Brain microvascular endothelial cell (primary cell): ENCODE measurements at regions not wholly inside any gene's neighbourhood (a gene's known extent, or its start where the extent isn't known, plus 50 kb on each side); places are given as distances from the start of the nearest gene placed in this dataset.
A peak's percentile ranks its signal among the peaks of the same experiment; 100 is the strongest.

Experiments used
- DNase-seq: peaks from one replicate; pipeline ENCODE4 v3.0.0-alpha.2; 2020
- H3K27ac ChIP-seq: fragments of 250-450 bp; sonication (Bioruptor Pico); 2 replicates; pipeline ENCODE4 v1.5.1; 2020; ENCODE audit warnings: mild to moderate bottlenecking, moderate library complexity
- H3K27me3 ChIP-seq: fragments of 250-450 bp; sonication (Bioruptor Pico); replicated peaks from 2 replicates; pipeline ENCODE4 v1.5.1; 2020; ENCODE audit warnings: mild to moderate bottlenecking
- H3K36me3 ChIP-seq: fragments of 250-450 bp; sonication (Bioruptor Pico); replicated peaks from 2 replicates; pipeline ENCODE4 v1.5.1; 2020; ENCODE audit warnings: mild to moderate bottlenecking
- H3K4me3 ChIP-seq: 2 replicates; pipeline ENCODE4 v1.5.1; 2011; ENCODE audit warnings: low read depth, mild to moderate bottlenecking, control low read depth, low read length, moderate library complexity
- CTCF ChIP-seq: IDR thresholded peaks from 2 replicates; pipeline ENCODE4 v1.5.1; 2011; ENCODE audit warnings: low read depth, mild to moderate bottlenecking, moderate library complexity, low read length, control low read depth, inconsistent platforms; ENCODE audit errors: missing control alignments
- in situ Hi-C: cut with HindIII; loops from 2 replicates; pipeline ENCODE4 v1.10.0; 2017; ENCODE audit warnings: low sequenced_read_pairs, low pct_ligation_motif_present

- no peak overlapping the region for H3K4me3 ChIP-seq
- no peaks in the 10 kb centered on the region for H3K27me3 ChIP-seq
- TF ChIP-seq CTCF: no peak
- H3K27ac ChIP-seq: no peak overlapping the region
- in situ Hi-C loops: no loop called here
- no peaks in the 10 kb centered on the region for H3K36me3 ChIP-seq
- no peak for DNase-seq
These were observed 441.9 kb upstream of the MGAT4C start for GRCh38 chr12:86697916-86698640.

GRCh38 chr12:86683568-86684304 is 427.5 kb upstream of the MGAT4C start:
- no peak overlapping the region for H3K4me3 ChIP-seq
- H3K27ac ChIP-seq: peak overlapping the region; percentile 48
- H3K36me3 ChIP-seq: no peaks in the 10 kb centered on the region
- TF ChIP-seq CTCF: no peak
- DNase-seq: peak; percentile 69
- in situ Hi-C loops: no loop called here
- no peaks in the 10 kb centered on the region for H3K27me3 ChIP-seq

GRCh38 chr12:86681060-86681459 is 424.9 kb upstream of the MGAT4C start:
- no peaks in the 10 kb centered on the region for H3K27me3 ChIP-seq
- no peaks in the 10 kb centered on the region for H3K36me3 ChIP-seq
- H3K27ac ChIP-seq: no peak overlapping the region
- TF ChIP-seq CTCF: no peak
- H3K4me3 ChIP-seq: no peak overlapping the region
- in situ Hi-C loops: no loop called here
- no peak for DNase-seq

GRCh38 chr12:86675197-86675596 is 419.0 kb upstream of the MGAT4C start:
- no peak overlapping the region for H3K4me3 ChIP-seq
- DNase-seq: no peak
- no peaks in the 10 kb centered on the region for H3K36me3 ChIP-seq
- H3K27me3 ChIP-seq: no peaks in the 10 kb centered on the region
- no peak overlapping the region for H3K27ac ChIP-seq
- in situ Hi-C loops: no loop called here
- TF ChIP-seq CTCF: no peak

GRCh38 chr12:86670986-86671385 is 414.8 kb upstream of the MGAT4C start:
- no peak overlapping the region for H3K4me3 ChIP-seq
- in situ Hi-C loops: no loop called here
- no peak for DNase-seq
- H3K27ac ChIP-seq: no peak overlapping the region
- no peaks in the 10 kb centered on the region for H3K27me3 ChIP-seq
- no peak for TF ChIP-seq CTCF
- H3K36me3 ChIP-seq: no peaks in the 10 kb centered on the region
